Neural progenitor cell (in vitro differentiated cells): ENCODE measurements at regions not wholly inside any gene's neighbourhood (a gene's known extent, or its start where the extent isn't known, plus 50 kb on each side); places are given as distances from the start of the nearest gene placed in this dataset.
"Not testable (repeated sequence)": the region's sequence is repeated elsewhere in the genome, so short reads cannot be mapped to it uniquely, and the experiment has no call there.

Experiments
- CTCF ChIP-seq: fragments of 200-600 bp; sonication (generic); IDR thresholded peaks from 2 replicates; pipeline ENCODE4 v1.5.1; 2017; ENCODE audit warnings: antibody characterized with exemption, mild to moderate bottlenecking
- EZH2 ChIP-seq: fragments of 200-600 bp; sonication (generic); IDR thresholded peaks from 2 replicates; pipeline ENCODE4 v1.6.1; 2017; ENCODE audit warnings: antibody characterized with exemption, mild to moderate bottlenecking, moderate library complexity
- EZH2phosphoT487 ChIP-seq: fragments of 200-600 bp; sonication (generic); IDR thresholded peaks from 2 replicates; pipeline ENCODE4 v1.6.1; 2017; ENCODE audit warnings: antibody characterized with exemption

GRCh38 chr15:56540157-56540556 is 75.2 kb upstream of the MNS1 start:
- TF ChIP-seq EZH2, CTCF, EZH2phosphoT487: not testable (repeated sequence)
